HCT116 (cell line): ENCODE measurements at regions not wholly inside any gene's neighbourhood (a gene's known extent, or its start where the extent isn't known, plus 50 kb on each side); places are given as distances from the start of the nearest gene placed in this dataset.
A peak's percentile ranks its signal among the peaks of the same experiment; 100 is the strongest.

Experiments
- ATAC-seq: fragments of 200-7000 bp; cut with Tn5 transposase; 2 replicates; pipeline ENCODE4 v1.9.1; 2020; ENCODE audit warnings: mild to moderate bottlenecking, moderate library complexity
- BruUV-seq: library from RNA; stranded (reverse); fragments of 400-500 nt; replicated peaks from 2 replicates; lab custom pipeline; 2021; lab: Mats Ljungman, UMichigan
- CTCF ChIA-PET: fragments of 300-600 bp; sonication (Branson Sonifier 250); formaldehyde crosslinking; loops from one replicate; lab custom pipeline; 2021; ENCODE audit warnings: antibody characterized with exemption; lab: Charles Lee
- POLR2A ChIA-PET: fragments of 300-600, 350-600 bp; sonication (Branson Sonifier 250); formaldehyde crosslinking; loops from one replicate; lab custom pipeline; 2021; ENCODE audit warnings: antibody characterized with exemption; lab: Charles Lee
- RAD21 ChIA-PET, 2 experiments: fragments of 300-600 bp; sonication (Branson Sonifier 250); formaldehyde crosslinking; loops; one replicate each; lab custom pipeline; 2023; ENCODE audit warnings: low total read pairs in 2 of 2; ENCODE audit not compliant: uncharacterized antibody in 2 of 2, unreplicated experiment in 2 of 2, low non-redundant PET in 1 of 2; lab: Charles Lee
- DNase-seq: peaks from one replicate; pipeline ENCODE4 v3.0.0-alpha.2; 2010; ENCODE audit warnings: low read depth, low spot score
- H2AFZ ChIP-seq: fragments of 200-600 bp; shearing (Covaris generic), sonication (generic); 2 replicates; pipeline ENCODE4 v1.6.1; 2017; ENCODE audit warnings: low read depth, mixed run types, mixed read lengths, antibody characterized with exemption, low read length; ENCODE audit not compliant: poor library complexity, severe bottlenecking
- H3K27ac ChIP-seq: 2 replicates; pipeline ENCODE4 v1.5.1; 2012; ENCODE audit warnings: low read depth, low read length
- H3K27me3 ChIP-seq: fragments of 200-600 bp; sonication (generic); 2 replicates; pipeline ENCODE4 v1.6.1; 2016; ENCODE audit warnings: mixed run types, low read length, mixed read lengths; ENCODE audit not compliant: insufficient read depth
- H3K36me3 ChIP-seq, 2 experiments: fragments of 200-500 bp in 1 of 2; fragments of 200-600 bp in 1 of 2; sonication (Bioruptor generic) in 1 of 2; sonication (generic) in 1 of 2; 2 replicates each; pipeline versions ENCODE4 v1.5.1 to v1.6.1; 2014 to 2016; ENCODE audit warnings: low read length in 2 of 2, inconsistent platforms in 1 of 2, mixed read lengths in 1 of 2, mixed run types in 1 of 2; ENCODE audit not compliant: insufficient read depth in 2 of 2, control insufficient read depth in 1 of 2
- H3K4me1 ChIP-seq, 2 experiments: fragments of 200-600 bp in 1 of 2; sonication (generic) in 1 of 2; 2 replicates each; pipeline versions ENCODE4 v1.5.1 to v1.6.1; 2012 to 2017; ENCODE audit warnings: low read length in 2 of 2, inconsistent platforms in 1 of 2, mild to moderate bottlenecking in 1 of 2, mixed read lengths in 1 of 2, mixed run types in 1 of 2, moderate library complexity in 1 of 2; ENCODE audit not compliant: insufficient read depth in 2 of 2, control insufficient read depth in 1 of 2
- H3K4me2 ChIP-seq: fragments of 200-600 bp; sonication (generic); 2 replicates; pipeline ENCODE4 v1.6.1; 2017; ENCODE audit warnings: mixed run types, low read length, mixed read lengths
- H3K4me3 ChIP-seq, 2 experiments: fragments of 200-600 bp in 1 of 2; sonication (generic) in 1 of 2; replicated peaks in 1 of 2; 2 replicates each; pipeline ENCODE4 v1.5.1; 2011 to 2016; ENCODE audit warnings: low read length in 2 of 2, control low read depth in 1 of 2, low read depth in 1 of 2, mild to moderate bottlenecking in 1 of 2, mixed read lengths in 1 of 2, mixed run types in 1 of 2
- H3K79me2 ChIP-seq: fragments of 200-600 bp; sonication (generic); 2 replicates; pipeline ENCODE4 v1.6.1; 2017; ENCODE audit warnings: mild to moderate bottlenecking, mixed run types, low read length, moderate library complexity, mixed read lengths; ENCODE audit not compliant: insufficient read depth
- H3K9ac ChIP-seq: fragments of 200-600 bp; sonication (generic); 2 replicates; pipeline ENCODE4 v1.6.1; 2016; ENCODE audit warnings: low read length, mixed read lengths
- H3K9me2 ChIP-seq: fragments of 200-600 bp; sonication (generic), shearing (Covaris generic); 2 replicates; pipeline ENCODE4 v1.6.1; 2017; ENCODE audit warnings: mixed run types, mild to moderate bottlenecking, moderate library complexity; ENCODE audit not compliant: insufficient read depth
- H3K9me3 ChIP-seq, 2 experiments: fragments of 200-500 bp in 1 of 2; fragments of 200-600 bp in 1 of 2; sonication (Bioruptor generic) in 1 of 2; sonication (generic) in 1 of 2; 2 replicates each; pipeline ENCODE4 v1.6.1; 2014 to 2017; ENCODE audit warnings: low read length in 2 of 2, mixed read lengths in 2 of 2, inconsistent platforms in 1 of 2, low read depth in 1 of 2, mild to moderate bottlenecking in 1 of 2, mixed run types in 1 of 2, moderate library complexity in 1 of 2; ENCODE audit not compliant: control insufficient read depth in 1 of 2, insufficient read depth in 1 of 2
- H4K20me1 ChIP-seq: fragments of 200-600 bp; sonication (generic), shearing (Covaris generic); 2 replicates; pipeline ENCODE4 v1.6.1; 2017; ENCODE audit warnings: mixed run types, mild to moderate bottlenecking, moderate library complexity; ENCODE audit not compliant: insufficient read depth
- ATF3 ChIP-seq: IDR thresholded peaks from 2 replicates; pipeline ENCODE4 v1.6.1; 2012
- CBX3 ChIP-seq: IDR thresholded peaks from 2 replicates; pipeline ENCODE4 v1.6.1; 2012; ENCODE audit warnings: low read depth
- CTCF ChIP-seq, 3 experiments: fragments of 200-600 bp in 1 of 3; sonication (generic) in 1 of 3; IDR thresholded peaks in 2 of 3; conservative IDR thresholded peaks in 1 of 3; 2 replicates each; pipeline ENCODE4 v1.5.1; 2012 to 2017; ENCODE audit warnings: low read depth in 2 of 3, low read length in 2 of 3, antibody characterized with exemption in 1 of 3, borderline replicate concordance in 1 of 3, control low read depth in 1 of 3, mild to moderate bottlenecking in 1 of 3, mixed read lengths in 1 of 3, mixed run types in 1 of 3, moderate library complexity in 1 of 3; ENCODE audit not compliant: insufficient read depth in 1 of 3
- ELF1 ChIP-seq: IDR thresholded peaks from 2 replicates; pipeline ENCODE4 v1.6.1; 2012; ENCODE audit warnings: low read depth, borderline replicate concordance
- EZH2 ChIP-seq: fragments of 200-600 bp; sonication (generic); IDR thresholded peaks from 2 replicates; pipeline ENCODE4 v1.6.1; 2017; ENCODE audit warnings: antibody characterized with exemption, mixed run types
- FOSL1 ChIP-seq: IDR thresholded peaks from 2 replicates; pipeline ENCODE4 v1.6.1; 2012; ENCODE audit warnings: low read depth
- JUND ChIP-seq: IDR thresholded peaks from 2 replicates; pipeline ENCODE4 v1.6.1; 2012
- POLR2A ChIP-seq: IDR thresholded peaks from 2 replicates; pipeline ENCODE4 v1.7.0; 2011; ENCODE audit warnings: borderline replicate concordance; ENCODE audit not compliant: insufficient read depth, insufficient read length; ENCODE audit errors: extremely low read depth
- POLR2AphosphoS5 ChIP-seq: IDR thresholded peaks from 2 replicates; pipeline ENCODE4 v1.6.1; 2011; ENCODE audit warnings: mild to moderate bottlenecking, low read depth, low read length, moderate library complexity
- RAD21 ChIP-seq: IDR thresholded peaks from 2 replicates; pipeline ENCODE4 v1.6.1; 2012; ENCODE audit warnings: low read depth, mild to moderate bottlenecking
- REST ChIP-seq: IDR thresholded peaks from 2 replicates; pipeline ENCODE4 v1.6.1; 2012; ENCODE audit warnings: low read depth
- SIN3A ChIP-seq: IDR thresholded peaks from 2 replicates; pipeline ENCODE4 v1.6.1; 2012; ENCODE audit warnings: low read depth
- SP1 ChIP-seq: IDR thresholded peaks from 2 replicates; pipeline ENCODE4 v1.6.1; 2012; ENCODE audit warnings: low read depth
- ZBTB33 ChIP-seq: IDR thresholded peaks from 2 replicates; pipeline ENCODE4 v1.6.1; 2011; ENCODE audit warnings: mild to moderate bottlenecking, low read length, moderate library complexity; ENCODE audit not compliant: insufficient replicate concordance; ENCODE audit errors: extremely low read depth
- ZFX ChIP-seq: fragments of 450-650 bp; IDR thresholded peaks from 2 replicates; pipeline ENCODE4 v1.6.1; 2017
- intact Hi-C: fragments of 100-400 bp; cut with micrococcal nuclease; formaldehyde crosslinking; loops from 2 replicates; pipeline ENCODE4 v1.10.0; 2022

- Histone ChIP-seq H3K27me3 (no peaks in the 10 kb centered on the region), H3K9me3 (no peaks in the 10 kb centered on the region), H3K79me2 (no peaks in the 10 kb centered on the region), H3K27ac (no peak overlapping the region)
- ATAC-seq = peak; percentile 59; the same call in 1 of the 2 replicates
- POLR2A ChIA-PET = no interaction called here
- TF ChIP-seq ELF1 (no peak), ATF3 (no peak), FOSL1 (no peak), CTCF (IDR thresholded peaks at IDR 0.05 in 2 of 3, conservative IDR thresholded peaks at IDR 0.05 in 1 of 3; ENCODE audit: borderline replicate concordance in 1 of 3, insufficient read depth in 1 of 3, low read depth in 2 of 3, low read length in 2 of 3) (no peak), JUND (no peak)
- TF ChIP-seq, all 23 proteins: peak for 0
- H3K9me2 ChIP-seq = no peaks in the 10 kb centered on the region
- ChIA-PET CTCF (no interaction called here), RAD21 (no interaction called here)
- H3K4me2 ChIP-seq = peak overlapping the region; percentile 32; the same call in 1 of the 2 replicates
- H3K4me3 ChIP-seq = no peak overlapping the region
- no peak overlapping the region for H2AFZ ChIP-seq
- no peak overlapping the region for H3K9ac ChIP-seq
- no peaks in the 10 kb centered on the region for H4K20me1 ChIP-seq
- no TSS peak for BruUV-seq
- peaks cover 0 to 17% of the 10 kb centered on the region in 2 experiments; a peak in 2 of 4 replicates for H3K4me1 ChIP-seq
- no peaks in the 10 kb centered on the region for H3K36me3 ChIP-seq
- intact Hi-C loops = no loop called here
- DNase-seq = no peak
These were observed 167.5 kb upstream of the CAMK1G start for GRCh38 chr1:209416039-209416438.

GRCh38 chr1:209416716-209417115, 166.8 kb upstream of the CAMK1G start:
- intact Hi-C loops = no loop called here
- Histone ChIP-seq H3K4me3 (no peak overlapping the region), H3K4me2 (no peak overlapping the region), H3K9ac (no peak overlapping the region), H3K9me3 (no peaks in the 10 kb centered on the region), H3K9me2 (no peaks in the 10 kb centered on the region), H3K27ac (no peak overlapping the region), H2AFZ (no peak overlapping the region), H4K20me1 (no peaks in the 10 kb centered on the region), H3K79me2 (no peaks in the 10 kb centered on the region), H3K27me3 (no peaks in the 10 kb centered on the region), H3K36me3 (no peaks in the 10 kb centered on the region), H3K4me1 (peaks cover 0 to 11% of the 10 kb centered on the region in 2 experiments; a peak in 2 of 4 replicates)
- ChIA-PET CTCF (no interaction called here), RAD21 (no interaction called here), POLR2A (no interaction called here)
- BruUV-seq = no TSS peak
- no peak for DNase-seq
- ATAC-seq = no peak
- TF ChIP-seq POLR2AphosphoS5 = no peak
- no peak for TF ChIP-seq SIN3A
- no peak for TF ChIP-seq ZFX
- TF ChIP-seq RAD21 = no peak
- TF ChIP-seq SP1 = no peak
- no peak for TF ChIP-seq EZH2
- TF ChIP-seq REST = no peak
- no peak for TF ChIP-seq CBX3
- no peak for TF ChIP-seq ZBTB33
- no peak for TF ChIP-seq POLR2A
